ENCODE measurements at regions not wholly inside any gene's neighbourhood (a gene's known extent, or its start where the extent isn't known, plus 50 kb on each side); places are given as distances from the start of the nearest gene placed in this dataset.
A peak's percentile ranks its signal among the peaks of the same experiment; 100 is the strongest.

DNA sequence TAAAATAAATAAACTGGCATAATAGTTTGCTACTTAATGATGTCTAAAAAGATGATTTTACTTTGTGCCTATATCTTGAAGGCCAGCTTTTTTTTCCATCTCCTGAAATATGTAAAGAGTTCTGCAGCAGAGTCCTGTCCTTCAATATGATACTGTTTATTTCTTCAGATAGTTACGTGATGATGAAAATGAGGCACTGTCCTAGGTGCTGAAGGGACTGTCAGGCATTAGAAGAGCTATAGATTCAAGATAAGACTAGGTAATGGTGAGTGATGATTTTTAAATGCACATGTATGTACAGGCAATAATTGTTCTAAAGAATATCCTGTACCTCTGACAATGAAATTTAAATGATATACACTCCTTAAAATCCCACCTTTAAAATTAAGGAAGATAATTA is 326.9 kb upstream of the DNAJC19 start:
- 12 to 19% methylated on average over 1 of the region's 1 CpG for WGBS, 2 donors
- intact Hi-C loops (cut with DNase I): no loop called here
- DNase-seq (no peak), ATAC-seq (no peak), FAIRE-seq (no peak)
- Histone ChIP-seq H3K27me3 (no peaks in the 10 kb centered on the region), H3K4me1 (no peaks in the 10 kb centered on the region), H3K36me3 (no peaks in the 10 kb centered on the region), H3K4me3 (no peak overlapping the region), H3K27ac (no peak overlapping the region), H3K9me3 (no peaks in the 10 kb centered on the region)
- TF ChIP-seq, protein P1, sequence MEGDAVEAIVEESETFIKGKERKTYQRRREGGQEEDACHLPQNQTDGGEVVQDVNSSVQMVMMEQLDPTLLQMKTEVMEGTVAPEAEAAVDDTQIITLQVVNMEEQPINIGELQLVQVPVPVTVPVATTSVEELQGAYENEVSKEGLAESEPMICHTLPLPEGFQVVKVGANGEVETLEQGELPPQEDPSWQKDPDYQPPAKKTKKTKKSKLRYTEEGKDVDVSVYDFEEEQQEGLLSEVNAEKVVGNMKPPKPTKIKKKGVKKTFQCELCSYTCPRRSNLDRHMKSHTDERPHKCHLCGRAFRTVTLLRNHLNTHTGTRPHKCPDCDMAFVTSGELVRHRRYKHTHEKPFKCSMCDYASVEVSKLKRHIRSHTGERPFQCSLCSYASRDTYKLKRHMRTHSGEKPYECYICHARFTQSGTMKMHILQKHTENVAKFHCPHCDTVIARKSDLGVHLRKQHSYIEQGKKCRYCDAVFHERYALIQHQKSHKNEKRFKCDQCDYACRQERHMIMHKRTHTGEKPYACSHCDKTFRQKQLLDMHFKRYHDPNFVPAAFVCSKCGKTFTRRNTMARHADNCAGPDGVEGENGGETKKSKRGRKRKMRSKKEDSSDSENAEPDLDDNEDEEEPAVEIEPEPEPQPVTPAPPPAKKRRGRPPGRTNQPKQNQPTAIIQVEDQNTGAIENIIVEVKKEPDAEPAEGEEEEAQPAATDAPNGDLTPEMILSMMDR (IDR thresholded peaks at IDR 0.05): no peak

DNA sequence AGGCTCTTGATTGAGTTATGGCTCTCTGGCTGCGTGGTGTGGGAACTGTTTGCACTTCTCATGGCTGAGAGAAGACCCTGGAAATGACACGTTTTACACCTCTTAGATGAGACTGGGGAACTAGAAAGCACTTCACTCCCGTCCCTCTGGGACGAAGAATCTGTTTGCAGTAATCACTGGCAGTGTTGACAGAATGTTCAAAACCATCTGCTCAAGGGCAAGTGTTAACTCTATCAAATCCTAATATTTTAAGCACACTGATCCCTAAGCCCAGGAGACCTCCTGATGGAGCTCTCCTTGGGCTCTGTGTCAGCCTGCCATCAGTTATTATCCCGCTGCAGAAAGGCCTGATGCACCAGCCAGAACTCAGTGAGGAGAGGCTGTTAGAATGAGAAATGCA is 323.8 kb upstream of the DNAJC19 start:
- H3K4me1 ChIP-seq: no peaks in the 10 kb centered on the region
- no peak overlapping the region for H3K27ac ChIP-seq
- TF ChIP-seq, protein P1 (IDR thresholded peaks at IDR 0.05): no peak
- FAIRE-seq (no peak), ATAC-seq (peak in 2 of 4 donors; percentile 31 to 32), DNase-seq (no peak)
- H3K36me3 ChIP-seq: no peaks in the 10 kb centered on the region
- no peaks in the 10 kb centered on the region for H3K27me3 ChIP-seq
- no peak overlapping the region for H3K4me3 ChIP-seq
- intact Hi-C loops (cut with DNase I): no loop called here
- H3K9me3 ChIP-seq: no peaks in the 10 kb centered on the region
- 25 to 28% methylated on average over 5 of the region's 5 CpGs for WGBS, 2 donors

DNA sequence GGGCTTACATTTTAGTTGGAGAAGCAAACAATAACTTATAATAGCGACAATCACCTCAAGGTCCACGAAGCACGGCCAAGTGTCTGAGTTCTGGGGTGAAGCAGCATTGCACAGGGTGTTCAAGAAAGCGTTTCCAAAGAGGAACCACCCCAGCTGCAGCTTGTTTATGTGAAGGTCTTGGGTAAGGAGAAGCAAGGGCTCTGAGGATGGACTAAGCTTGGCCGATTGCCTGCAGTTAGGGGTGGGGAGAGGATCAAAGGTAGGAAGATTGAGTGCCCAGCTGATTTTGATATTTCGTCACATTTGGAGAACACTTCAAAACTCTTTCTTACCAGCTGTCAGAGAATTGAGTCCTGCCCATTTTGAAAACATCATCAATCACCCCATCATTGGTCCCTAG is 321.6 kb upstream of the DNAJC19 start:
- H3K4me1 ChIP-seq: no peaks in the 10 kb centered on the region
- no peak overlapping the region for H3K4me3 ChIP-seq
- H3K36me3 ChIP-seq: no peaks in the 10 kb centered on the region
- no peak for DNase-seq
- no peak for FAIRE-seq
- ATAC-seq: no peak
- intact Hi-C loops (cut with DNase I): no loop called here
- no peaks in the 10 kb centered on the region for H3K27me3 ChIP-seq
- H3K27ac ChIP-seq: no peak overlapping the region
- WGBS, 2 donors: 15 to 16% methylated on average over 6 of the region's 6 CpGs
- TF ChIP-seq, protein P1 (IDR thresholded peaks at IDR 0.05): no peak
- H3K9me3 ChIP-seq: no peaks in the 10 kb centered on the region

DNA sequence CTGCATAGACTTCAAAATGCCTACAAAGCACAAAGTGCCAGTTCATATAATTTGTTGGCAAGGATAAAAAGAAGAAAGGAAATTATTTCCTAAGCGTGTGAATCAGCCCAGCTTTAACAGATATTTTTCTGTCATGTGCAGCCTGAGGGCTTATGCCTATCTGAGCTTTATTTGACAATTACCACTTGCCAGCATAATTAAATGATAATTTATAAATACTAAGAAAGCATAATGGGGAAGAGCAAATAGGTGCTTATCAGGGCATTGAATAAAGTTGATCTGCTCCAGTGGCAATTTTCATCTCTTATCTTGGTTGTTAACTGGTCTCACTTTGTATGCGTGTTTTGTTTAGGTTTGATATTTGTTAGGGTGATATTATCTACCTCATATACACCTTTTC is 313.4 kb upstream of the DNAJC19 start:
- Histone ChIP-seq H3K27ac (no peak overlapping the region), H3K4me3 (no peak overlapping the region), H3K4me1 (peaks cover 0 to 9% (median 4%) of the 10 kb centered on the region in 3 donors), H3K27me3 (peaks cover 0 to 4% (median 0%) of the 10 kb centered on the region in 4 donors), H3K9me3 (no peaks in the 10 kb centered on the region), H3K36me3 (no peaks in the 10 kb centered on the region)
- 10 to 28% methylated on average over 2 of the region's 2 CpGs for WGBS, 2 donors
- ATAC-seq (peak in 1 of 4 donors; percentile 44), FAIRE-seq (no peak), DNase-seq (no peak)
- intact Hi-C loops (cut with DNase I): no loop called here
- TF ChIP-seq, protein P1 (IDR thresholded peaks at IDR 0.05): no peak

DNA sequence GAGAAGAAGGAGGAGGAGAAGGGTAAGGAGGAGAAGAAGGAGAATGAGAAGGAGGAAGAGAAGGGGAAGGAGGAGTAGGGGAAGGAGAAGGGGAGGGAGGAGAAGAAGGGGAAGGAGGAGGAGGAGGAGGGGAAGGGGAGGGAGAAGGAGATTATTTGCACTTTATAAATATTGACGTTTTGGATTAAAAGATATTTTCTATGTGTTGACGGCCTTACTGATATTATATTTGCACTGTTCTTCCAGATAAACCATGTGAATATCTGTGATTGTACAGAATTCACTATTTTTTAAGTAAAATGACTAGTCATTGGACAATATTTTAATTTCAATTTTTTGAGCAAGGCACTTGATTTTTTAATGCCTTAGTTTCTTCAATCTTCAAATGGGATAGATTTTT is 310.5 kb upstream of the DNAJC19 start:
- intact Hi-C loops (cut with DNase I): no loop called here
- H3K4me1 ChIP-seq: peaks cover 0 to 9% (median 4%) of the 10 kb centered on the region in 3 donors
- ATAC-seq (no peak), FAIRE-seq (no peak), DNase-seq (no peak)
- H3K36me3 ChIP-seq: no peaks in the 10 kb centered on the region
- no peaks in the 10 kb centered on the region for H3K9me3 ChIP-seq
- WGBS, 2 donors: 17 to 22% methylated on average over 2 of the region's 2 CpGs
- peaks cover 0 to 4% (median 0%) of the 10 kb centered on the region in 4 donors for H3K27me3 ChIP-seq
- TF ChIP-seq, protein P1 (IDR thresholded peaks at IDR 0.05): no peak
- H3K4me3 ChIP-seq: no peak overlapping the region
- H3K27ac ChIP-seq: no peak overlapping the region
